Endothelial cell of umbilical vein (primary cell): ENCODE measurements at regions not wholly inside any gene's neighbourhood (a gene's known extent, or its start where the extent isn't known, plus 50 kb on each side); places are given as distances from the start of the nearest gene placed in this dataset.
"Not testable (repeated sequence)": the region's sequence is repeated elsewhere in the genome, so short reads cannot be mapped to it uniquely, and the experiment has no call there.

ENCODE experiments used
- EZH2 ChIP-seq: IDR thresholded peaks from 2 replicates; pipeline ENCODE4 v1.6.1; 2012; ENCODE audit warnings: borderline replicate concordance, low read depth, mild to moderate bottlenecking, moderate library complexity, low read length, inconsistent platforms; ENCODE audit not compliant: severe bottlenecking
- FOS ChIP-seq: IDR thresholded peaks from 2 replicates; pipeline ENCODE4 v1.6.1; 2011; ENCODE audit warnings: mild to moderate bottlenecking, low read length, moderate library complexity, borderline replicate concordance; ENCODE audit not compliant: insufficient read depth
- GATA2 ChIP-seq: IDR thresholded peaks from 2 replicates; pipeline ENCODE4 v1.7.0; 2011; ENCODE audit warnings: low read depth, mild to moderate bottlenecking, moderate library complexity, mixed read lengths, low read length; ENCODE audit not compliant: insufficient read length, insufficient read depth
- JUN ChIP-seq: IDR thresholded peaks from 2 replicates; pipeline ENCODE4 v1.6.1; 2011; ENCODE audit warnings: borderline replicate concordance, low read depth; ENCODE audit not compliant: insufficient read length, insufficient read depth
- MYC ChIP-seq: IDR thresholded peaks from one replicate; pipeline ENCODE4 v1.6.1; 2011; ENCODE audit warnings: mild to moderate bottlenecking, low read depth, low read length
- POLR2A ChIP-seq: IDR thresholded peaks from 2 replicates; pipeline ENCODE4 v1.6.1; 2012; ENCODE audit warnings: low read depth, mild to moderate bottlenecking, control low read depth, low read length
- POLR2AphosphoS5 ChIP-seq: IDR thresholded peaks from 2 replicates; pipeline ENCODE4 v1.6.1; 2012; ENCODE audit warnings: low read depth, mild to moderate bottlenecking, control low read depth, low read length, moderate library complexity; ENCODE audit not compliant: insufficient read depth
- TF ChIP-seq, protein P1 (sequence below), 2 donors: IDR thresholded peaks; 1 replicate in 1 of 2; 2 replicates in 1 of 2; pipeline ENCODE4 v1.5.1; 2011; ENCODE audit warnings: low read length in 2 of 2, mild to moderate bottlenecking in 2 of 2, moderate library complexity in 2 of 2, control low read depth in 1 of 2, inconsistent platforms in 1 of 2, low read depth in 1 of 2; ENCODE audit not compliant: insufficient read depth in 1 of 2; ENCODE audit errors: extremely low read depth in 1 of 2
- TF ChIP-seq, protein P2 (sequence below): IDR thresholded peaks from 2 replicates; pipeline ENCODE4 v1.6.1; 2011; ENCODE audit not compliant: insufficient read depth, insufficient read length

GRCh38 chr1:55514571-55514970 lies 299.4 kb upstream of the USP24 start:
- TF ChIP-seq, protein P1, sequence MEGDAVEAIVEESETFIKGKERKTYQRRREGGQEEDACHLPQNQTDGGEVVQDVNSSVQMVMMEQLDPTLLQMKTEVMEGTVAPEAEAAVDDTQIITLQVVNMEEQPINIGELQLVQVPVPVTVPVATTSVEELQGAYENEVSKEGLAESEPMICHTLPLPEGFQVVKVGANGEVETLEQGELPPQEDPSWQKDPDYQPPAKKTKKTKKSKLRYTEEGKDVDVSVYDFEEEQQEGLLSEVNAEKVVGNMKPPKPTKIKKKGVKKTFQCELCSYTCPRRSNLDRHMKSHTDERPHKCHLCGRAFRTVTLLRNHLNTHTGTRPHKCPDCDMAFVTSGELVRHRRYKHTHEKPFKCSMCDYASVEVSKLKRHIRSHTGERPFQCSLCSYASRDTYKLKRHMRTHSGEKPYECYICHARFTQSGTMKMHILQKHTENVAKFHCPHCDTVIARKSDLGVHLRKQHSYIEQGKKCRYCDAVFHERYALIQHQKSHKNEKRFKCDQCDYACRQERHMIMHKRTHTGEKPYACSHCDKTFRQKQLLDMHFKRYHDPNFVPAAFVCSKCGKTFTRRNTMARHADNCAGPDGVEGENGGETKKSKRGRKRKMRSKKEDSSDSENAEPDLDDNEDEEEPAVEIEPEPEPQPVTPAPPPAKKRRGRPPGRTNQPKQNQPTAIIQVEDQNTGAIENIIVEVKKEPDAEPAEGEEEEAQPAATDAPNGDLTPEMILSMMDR (IDR thresholded peaks at IDR 0.05; ENCODE audit: extremely low read depth in 1 of 2, insufficient read depth in 1 of 2, low read depth in 1 of 2, low read length in 2 of 2) = not testable (repeated sequence)
- TF ChIP-seq POLR2A, EZH2, FOS, POLR2AphosphoS5, GATA2, JUN, MYC: not testable (repeated sequence)
- TF ChIP-seq, protein P2, sequence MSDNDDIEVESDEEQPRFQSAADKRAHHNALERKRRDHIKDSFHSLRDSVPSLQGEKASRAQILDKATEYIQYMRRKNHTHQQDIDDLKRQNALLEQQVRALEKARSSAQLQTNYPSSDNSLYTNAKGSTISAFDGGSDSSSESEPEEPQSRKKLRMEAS = not testable (repeated sequence)
